Esophagus squamous epithelium (tissue), 4 donors: ENCODE measurements at regions not wholly inside any gene's neighbourhood (a gene's known extent, or its start where the extent isn't known, plus 50 kb on each side); places are given as distances from the start of the nearest gene placed in this dataset.

Experiments
- CTCF ChIP-seq, 6 experiments: fragments of 450-650 bp in 4 of 6; fragments of 200-600 bp in 2 of 6; sonication (generic) in 2 of 6; IDR thresholded peaks; one replicate each; pipeline ENCODE4 v1.5.1; 2016 to 2019; ENCODE audit warnings: antibody characterized with exemption in 6 of 6, mild to moderate bottlenecking in 4 of 6, moderate library complexity in 4 of 6
- POLR2A ChIP-seq, 4 donors: fragments of 450-650 bp; IDR thresholded peaks; one replicate each; pipeline ENCODE4 v1.6.1; 2017; ENCODE audit warnings: antibody characterized with exemption in 4 of 4, mild to moderate bottlenecking in 4 of 4, moderate library complexity in 3 of 4

GRCh38 chr3:732326-732928 is 360.4 kb upstream of the CNTN6 start:
- TF ChIP-seq CTCF (IDR thresholded peaks at IDR 0.05) (no peak), POLR2A (IDR thresholded peaks at IDR 0.05) (no peak)
